Left renal cortex interstitium (tissue), 4 donors: ENCODE measurements at regions not wholly inside any gene's neighbourhood (a gene's known extent, or its start where the extent isn't known, plus 50 kb on each side); places are given as distances from the start of the nearest gene placed in this dataset.
"Not testable (repeated sequence)": the region's sequence is repeated elsewhere in the genome, so short reads cannot be mapped to it uniquely, and the experiment has no call there.

Experiments used
- DNase-seq, 4 donors: peaks; one replicate each; pipeline ENCODE4 v3.0.0-alpha.2; 2013; ENCODE audit warnings: low read depth in 4 of 4, low spot score in 2 of 4, missing footprints in 1 of 4

- not testable (repeated sequence) for DNase-seq
These were observed 97.0 kb downstream of the F11 start for GRCh38 chr4:186363038-186363437.

- no peak for DNase-seq
These were observed 94.6 kb downstream of the F11 start for GRCh38 chr4:186360551-186360950.

- no peak for DNase-seq
These were observed 85.7 kb downstream of the F11 start for GRCh38 chr4:186351668-186352194.

- no peak for DNase-seq
These were observed 82.4 kb downstream of the F11 start for GRCh38 chr4:186348433-186348832.

- DNase-seq: no peak
These were observed 81.8 kb downstream of the F11 start for GRCh38 chr4:186347743-186348142.

- no peak for DNase-seq
These were observed 79.2 kb downstream of the F11 start for GRCh38 chr4:186345184-186345583.

GRCh38 chr4:186342582-186342981, 76.6 kb downstream of the F11 start:
- DNase-seq: no peak

GRCh38 chr4:186341655-186342054, 75.7 kb downstream of the F11 start:
- no peak for DNase-seq
